ENCODE measurements at regions not wholly inside any gene's neighbourhood (a gene's known extent, or its start where the extent isn't known, plus 50 kb on each side); places are given as distances from the start of the nearest gene placed in this dataset.

- no peak for TF ChIP-seq CTCF (IDR thresholded peaks at IDR 0.05)
- no peak for TF ChIP-seq POLR2A (IDR thresholded peaks at IDR 0.05)
Measured at GRCh38 chr2:51638811-51639210, 606.9 kb upstream of the NRXN1 start.

All from sigmoid colon (tissue), 3 donors.